IMR-90 (cell line): ENCODE measurements at regions not wholly inside any gene's neighbourhood (a gene's known extent, or its start where the extent isn't known, plus 50 kb on each side); places are given as distances from the start of the nearest gene placed in this dataset.

ENCODE experiments used
- CHD1 ChIP-seq: IDR thresholded peaks from 2 replicates; pipeline ENCODE4 v1.6.1; 2012; ENCODE audit warnings: low read depth, low read length, improper control_type of control experiment
- ELK1 ChIP-seq: fragments of 150-350 bp; IDR thresholded peaks from 2 replicates; pipeline ENCODE4 v1.6.1; 2016; ENCODE audit warnings: low read depth, mild to moderate bottlenecking, low read length, moderate library complexity, borderline replicate concordance
- MAZ ChIP-seq: IDR thresholded peaks from 2 replicates; pipeline ENCODE4 v1.6.1; 2012; ENCODE audit warnings: low read depth, mild to moderate bottlenecking, low read length, improper control_type of control experiment, moderate library complexity, borderline replicate concordance
- MXI1 ChIP-seq: IDR thresholded peaks from 2 replicates; pipeline ENCODE4 v1.6.1; 2012; ENCODE audit warnings: low read depth, mild to moderate bottlenecking, low read length, moderate library complexity, borderline replicate concordance
- POLR2A ChIP-seq: IDR thresholded peaks from 2 replicates; pipeline ENCODE4 v1.6.1; 2012; ENCODE audit warnings: mild to moderate bottlenecking, low read depth, low read length
- RAD21 ChIP-seq: IDR thresholded peaks from 2 replicates; pipeline ENCODE4 v1.6.1; 2012; ENCODE audit warnings: low read length, improper control_type of control experiment
- RCOR1 ChIP-seq: IDR thresholded peaks from 2 replicates; pipeline ENCODE4 v1.6.1; 2012; ENCODE audit warnings: mild to moderate bottlenecking, low read length, improper control_type of control experiment; ENCODE audit not compliant: insufficient replicate concordance
- RFX5 ChIP-seq: IDR thresholded peaks from 2 replicates; pipeline ENCODE4 v1.8.0; 2012; ENCODE audit warnings: low read depth, mild to moderate bottlenecking, low read length, moderate library complexity
- SMC3 ChIP-seq: fragments of 150-350 bp; IDR thresholded peaks from 2 replicates; pipeline ENCODE4 v1.6.1; 2016; ENCODE audit warnings: low read depth, mild to moderate bottlenecking, antibody characterized with exemption, low read length, moderate library complexity
- TF ChIP-seq, protein P1 (sequence below): conservative IDR thresholded peaks from 2 replicates; pipeline ENCODE4 v1.5.1; 2012; ENCODE audit warnings: mild to moderate bottlenecking, low read depth, low read length, improper control_type of control experiment
- TF ChIP-seq, protein P2 (sequence below): fragments of 150-350 bp; IDR thresholded peaks from 2 replicates; pipeline ENCODE4 v1.6.1; 2017; ENCODE audit warnings: mild to moderate bottlenecking, antibody characterized with exemption, low read length, low read depth

DNA sequence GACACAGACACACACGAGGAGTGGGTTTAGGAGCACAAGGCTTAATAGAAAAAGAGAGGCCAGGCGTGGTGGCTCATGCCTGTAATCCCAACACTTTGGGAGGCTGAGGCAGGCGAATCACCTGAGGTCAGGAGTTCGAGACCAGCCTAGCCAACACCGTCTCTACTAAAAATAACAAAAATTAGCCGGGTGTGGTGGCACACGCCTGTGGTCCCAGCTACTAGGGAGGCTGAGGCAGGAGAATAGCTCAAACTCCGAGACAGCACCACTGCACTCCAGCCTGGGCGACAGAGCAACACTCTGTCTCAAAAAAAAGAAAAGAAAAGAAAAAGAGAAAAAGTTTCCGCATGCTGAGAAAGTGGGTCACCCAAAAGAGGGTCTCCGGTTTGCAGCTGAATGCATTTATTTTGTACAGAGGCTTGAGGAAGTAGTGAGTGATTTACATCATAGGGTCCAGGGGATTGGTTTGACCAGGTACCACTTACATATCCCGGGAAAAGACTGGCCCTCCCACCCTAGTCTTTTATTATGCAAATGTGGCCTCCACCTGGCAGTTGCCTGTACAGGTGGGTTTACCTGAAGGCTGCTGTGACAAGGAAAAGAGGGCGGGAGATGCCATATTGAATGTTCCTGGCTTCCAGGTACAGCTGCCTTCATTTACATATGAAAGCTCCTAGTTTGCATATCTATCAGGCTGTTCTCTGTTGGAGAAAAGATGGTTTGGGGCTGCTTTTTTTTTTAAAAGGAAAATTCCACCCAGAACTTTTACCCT lies 366.2 kb upstream of the GRAMD2B start:
- TF ChIP-seq MXI1 (no peak), POLR2A (no peak), RCOR1 (no peak), ELK1 (no peak), RFX5 (no peak), MAZ (no peak), CHD1 (no peak), SMC3 (no peak), RAD21 (no peak)
- TF ChIP-seq, protein P1, sequence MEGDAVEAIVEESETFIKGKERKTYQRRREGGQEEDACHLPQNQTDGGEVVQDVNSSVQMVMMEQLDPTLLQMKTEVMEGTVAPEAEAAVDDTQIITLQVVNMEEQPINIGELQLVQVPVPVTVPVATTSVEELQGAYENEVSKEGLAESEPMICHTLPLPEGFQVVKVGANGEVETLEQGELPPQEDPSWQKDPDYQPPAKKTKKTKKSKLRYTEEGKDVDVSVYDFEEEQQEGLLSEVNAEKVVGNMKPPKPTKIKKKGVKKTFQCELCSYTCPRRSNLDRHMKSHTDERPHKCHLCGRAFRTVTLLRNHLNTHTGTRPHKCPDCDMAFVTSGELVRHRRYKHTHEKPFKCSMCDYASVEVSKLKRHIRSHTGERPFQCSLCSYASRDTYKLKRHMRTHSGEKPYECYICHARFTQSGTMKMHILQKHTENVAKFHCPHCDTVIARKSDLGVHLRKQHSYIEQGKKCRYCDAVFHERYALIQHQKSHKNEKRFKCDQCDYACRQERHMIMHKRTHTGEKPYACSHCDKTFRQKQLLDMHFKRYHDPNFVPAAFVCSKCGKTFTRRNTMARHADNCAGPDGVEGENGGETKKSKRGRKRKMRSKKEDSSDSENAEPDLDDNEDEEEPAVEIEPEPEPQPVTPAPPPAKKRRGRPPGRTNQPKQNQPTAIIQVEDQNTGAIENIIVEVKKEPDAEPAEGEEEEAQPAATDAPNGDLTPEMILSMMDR, result no peak
- TF ChIP-seq, protein P2, sequence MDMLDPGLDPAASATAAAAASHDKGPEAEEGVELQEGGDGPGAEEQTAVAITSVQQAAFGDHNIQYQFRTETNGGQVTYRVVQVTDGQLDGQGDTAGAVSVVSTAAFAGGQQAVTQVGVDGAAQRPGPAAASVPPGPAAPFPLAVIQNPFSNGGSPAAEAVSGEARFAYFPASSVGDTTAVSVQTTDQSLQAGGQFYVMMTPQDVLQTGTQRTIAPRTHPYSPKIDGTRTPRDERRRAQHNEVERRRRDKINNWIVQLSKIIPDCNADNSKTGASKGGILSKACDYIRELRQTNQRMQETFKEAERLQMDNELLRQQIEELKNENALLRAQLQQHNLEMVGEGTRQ, result no peak
